ENCODE measurements at regions not wholly inside any gene's neighbourhood (a gene's known extent, or its start where the extent isn't known, plus 50 kb on each side); places are given as distances from the start of the nearest gene placed in this dataset.
A peak's percentile ranks its signal among the peaks of the same experiment; 100 is the strongest.

DNA sequence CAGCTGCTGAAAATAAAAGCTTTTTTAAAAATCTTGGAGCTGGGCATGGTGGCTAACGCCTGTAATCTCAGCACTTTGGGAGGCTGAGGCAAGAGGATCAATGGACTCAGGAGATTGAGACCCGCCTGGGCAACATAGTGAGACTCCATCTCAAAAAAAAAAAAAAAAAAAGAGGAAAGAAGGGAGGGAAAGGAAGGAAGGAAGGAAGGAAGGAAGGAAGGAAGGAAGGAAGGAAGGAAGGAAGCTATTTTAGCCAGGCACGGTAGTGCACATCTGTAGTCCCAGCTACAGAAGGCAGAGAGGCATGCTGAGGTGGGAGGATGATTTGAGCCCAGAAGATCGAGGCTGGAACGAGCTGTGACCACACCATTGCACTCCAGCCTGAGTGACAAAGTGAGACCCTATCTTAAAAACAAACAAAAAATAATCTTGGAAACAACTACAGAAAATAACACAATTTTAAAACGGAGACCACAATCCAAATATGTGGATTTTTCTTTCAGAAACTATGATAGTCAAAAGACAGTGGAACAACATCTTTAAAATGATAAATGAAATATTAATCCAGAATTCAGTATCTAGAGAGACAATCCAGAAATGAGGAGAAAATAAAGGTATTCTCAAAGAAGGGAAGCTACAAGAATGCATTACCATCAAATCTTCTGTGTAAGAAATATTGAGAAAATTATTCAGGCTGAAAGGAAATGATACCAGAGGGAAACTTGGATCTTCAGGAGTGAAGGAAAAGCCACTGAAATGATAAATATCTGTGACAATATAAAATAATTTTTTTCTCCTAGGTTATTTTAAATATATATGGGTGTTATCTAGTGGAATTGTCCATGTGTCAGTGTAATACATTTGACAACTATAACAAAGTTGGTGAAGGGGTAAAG, 182.0 kb downstream of the GPX5 start:
- no peak for DNase-seq (ENCODE audit: low read depth, low spot score)

DNA sequence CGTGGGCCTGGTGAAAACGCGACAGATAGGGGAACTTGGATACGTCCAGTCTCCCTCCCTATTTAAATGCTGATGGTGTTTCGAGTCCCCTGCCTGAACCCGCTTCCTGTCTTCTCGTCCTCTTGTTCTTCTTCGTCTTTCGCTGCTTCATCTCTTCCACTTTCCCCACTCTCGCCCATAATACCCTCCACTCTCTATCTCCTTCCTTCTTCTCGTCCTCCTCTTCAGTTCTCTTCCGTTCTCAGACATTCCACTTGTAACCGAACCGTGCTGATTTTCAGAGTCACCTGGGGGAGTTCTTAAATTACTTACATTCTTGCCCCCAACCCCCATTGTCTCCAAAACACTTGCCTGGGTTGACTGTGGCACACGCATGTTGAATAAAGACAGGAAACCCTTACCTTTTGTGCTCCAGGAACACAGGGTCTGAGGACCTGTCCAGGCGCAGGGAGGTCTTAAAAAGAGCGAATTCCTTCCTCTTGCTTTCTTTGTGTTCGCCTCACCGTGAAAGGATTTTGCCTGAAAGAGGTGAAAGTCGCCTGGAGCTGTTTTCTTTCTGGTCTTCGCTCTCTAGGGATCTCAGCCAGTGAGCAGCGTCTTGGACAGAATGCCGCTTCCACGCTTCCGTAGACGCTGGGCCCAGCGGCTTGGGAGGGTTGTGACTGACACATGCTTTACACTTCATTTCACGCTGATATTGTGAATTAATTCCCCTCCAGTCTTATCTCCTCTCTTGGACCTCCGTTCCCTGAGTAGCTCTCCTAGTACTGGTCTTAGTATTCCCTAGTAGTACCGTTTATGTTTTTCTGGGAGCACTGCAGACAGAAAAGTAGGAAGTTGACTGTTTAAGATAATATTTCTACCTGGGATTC, 184.0 kb downstream of the GPX5 start:
- DNase-seq (ENCODE audit: low read depth, low spot score) = peak; percentile 95

DNA sequence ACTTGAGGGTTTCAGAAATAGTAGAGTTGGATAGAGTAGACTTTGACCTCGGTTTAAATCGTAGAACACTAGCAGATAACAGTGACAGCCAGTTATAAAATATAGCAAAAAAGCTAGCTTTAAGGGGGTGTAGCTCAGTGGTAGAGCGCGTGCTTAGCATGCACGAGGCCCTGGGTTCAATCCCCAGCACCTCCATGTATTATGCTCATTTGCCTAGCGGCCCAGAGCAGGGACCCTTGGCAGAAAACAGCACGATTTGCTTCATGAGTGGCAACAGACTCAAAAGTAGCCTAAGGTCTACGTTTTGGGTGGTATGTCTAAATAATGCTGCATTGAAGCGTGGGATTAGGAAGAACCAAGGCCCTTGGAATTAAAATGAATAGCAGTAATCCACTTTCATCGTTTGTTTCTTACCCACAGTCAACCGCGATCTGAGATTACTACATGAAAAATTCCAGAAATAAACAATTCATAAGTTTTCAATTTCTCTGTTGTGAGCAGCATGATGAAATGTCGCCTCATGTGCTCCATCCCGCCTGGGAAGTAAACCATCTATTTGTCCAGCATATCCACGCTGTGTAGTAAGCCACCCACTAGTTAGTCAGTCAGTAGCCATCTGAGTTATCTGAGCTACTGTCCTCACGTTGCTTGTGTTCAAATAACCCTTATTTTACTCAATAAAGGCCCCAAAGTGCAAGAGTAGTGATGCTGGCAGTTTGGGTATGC, 184.9 kb downstream of the GPX5 start:
- peak; percentile 70 for DNase-seq (ENCODE audit: low read depth, low spot score)

DNA sequence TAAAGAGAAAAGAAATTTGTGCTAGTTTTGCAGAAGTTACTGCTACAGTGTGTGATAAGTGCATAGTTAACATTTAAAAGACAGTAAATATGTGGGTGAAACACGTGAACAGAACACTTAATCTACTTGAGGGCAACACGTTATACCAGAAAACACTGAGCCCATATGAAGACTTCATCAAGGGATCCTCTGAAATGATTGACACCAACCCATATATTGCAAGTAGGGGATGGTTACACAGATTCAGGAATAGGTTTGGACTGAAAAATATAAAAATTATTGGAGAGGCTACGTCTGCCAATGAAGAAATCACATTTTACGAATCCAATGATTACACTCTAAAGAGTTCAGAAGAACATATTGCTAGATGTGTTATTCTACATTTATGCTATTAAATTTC, 185.6 kb downstream of the GPX5 start:
- DNase-seq (ENCODE audit: low read depth, low spot score) = no peak

DNA sequence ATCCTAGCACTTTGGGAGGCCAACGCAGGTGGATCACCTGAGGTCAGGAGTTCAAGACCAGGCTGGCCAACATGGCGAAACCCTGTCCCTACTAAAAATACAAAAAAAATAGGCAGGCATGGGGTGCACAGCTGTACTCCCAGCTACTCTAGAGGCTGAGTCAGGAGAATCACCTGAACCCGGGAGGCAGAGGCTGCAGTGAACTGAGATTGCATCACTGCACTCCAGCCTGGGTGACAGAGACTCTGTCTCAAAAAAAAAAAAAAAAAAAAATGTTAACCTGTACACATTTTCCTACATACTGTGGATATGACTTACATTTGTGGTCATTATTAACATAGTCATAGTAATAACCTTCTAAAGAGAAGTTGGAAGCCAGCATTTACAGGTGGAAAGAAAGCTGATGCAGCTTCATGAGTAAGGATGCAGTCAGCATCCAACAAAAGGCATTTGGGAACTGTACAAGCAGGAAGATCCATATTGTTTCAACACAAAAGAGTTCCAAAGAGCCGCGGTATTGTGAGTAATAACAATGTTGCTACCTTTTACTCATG, 186.2 kb downstream of the GPX5 start:
- no peak for DNase-seq (ENCODE audit: low read depth, low spot score)

DNA sequence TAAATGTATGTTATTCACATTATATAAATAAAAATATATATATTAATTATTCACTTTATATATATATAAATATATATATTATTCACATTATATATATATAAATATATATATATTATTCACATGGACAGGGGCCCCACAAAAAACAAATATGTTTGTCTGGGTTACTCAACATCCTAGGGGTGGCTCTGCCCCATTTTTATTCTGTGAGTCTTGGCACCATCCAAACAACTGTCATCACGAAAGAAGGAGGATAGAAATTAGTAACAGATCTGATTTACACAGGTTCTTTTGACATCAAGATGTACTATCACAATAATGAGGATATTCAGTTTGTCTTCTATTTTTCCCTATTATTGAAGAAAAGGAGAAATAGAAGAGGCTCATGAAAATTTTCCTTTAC, 187.3 kb downstream of the GPX5 start:
- no peak for DNase-seq (ENCODE audit: low read depth, low spot score)

DNA sequence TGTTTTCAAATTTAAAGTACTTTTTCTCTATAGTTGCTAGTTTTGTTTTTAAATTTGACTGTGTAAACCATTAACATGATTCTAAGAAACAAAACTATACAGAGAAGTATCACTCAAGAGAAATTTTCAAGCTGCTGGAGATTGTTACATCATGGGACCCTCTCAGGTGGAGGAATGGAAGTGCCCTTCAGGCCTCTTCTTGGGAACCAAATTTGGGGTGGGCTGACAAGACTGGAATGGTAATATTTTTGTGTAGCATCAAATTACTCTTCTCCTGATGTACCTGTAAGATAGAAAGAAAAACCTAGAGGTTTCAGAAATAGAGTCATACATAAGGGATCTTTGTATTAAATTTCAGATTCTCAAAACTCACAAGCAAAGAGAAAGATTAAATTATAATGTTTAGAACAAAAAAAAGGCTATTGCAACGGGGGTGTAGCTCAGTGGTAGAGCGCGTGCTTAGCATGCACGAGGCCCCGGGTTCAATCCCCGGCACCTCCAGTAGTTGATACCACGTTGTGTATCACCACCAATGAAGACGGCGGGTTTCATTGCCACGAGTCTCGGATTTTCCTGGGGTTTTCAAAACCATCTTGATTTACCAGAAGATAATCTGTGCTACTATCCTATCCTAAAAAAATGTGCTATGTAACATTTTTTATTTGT, 193.7 kb downstream of the GPX5 start:
- peak; percentile 57 for DNase-seq (ENCODE audit: low read depth, low spot score)

DNA sequence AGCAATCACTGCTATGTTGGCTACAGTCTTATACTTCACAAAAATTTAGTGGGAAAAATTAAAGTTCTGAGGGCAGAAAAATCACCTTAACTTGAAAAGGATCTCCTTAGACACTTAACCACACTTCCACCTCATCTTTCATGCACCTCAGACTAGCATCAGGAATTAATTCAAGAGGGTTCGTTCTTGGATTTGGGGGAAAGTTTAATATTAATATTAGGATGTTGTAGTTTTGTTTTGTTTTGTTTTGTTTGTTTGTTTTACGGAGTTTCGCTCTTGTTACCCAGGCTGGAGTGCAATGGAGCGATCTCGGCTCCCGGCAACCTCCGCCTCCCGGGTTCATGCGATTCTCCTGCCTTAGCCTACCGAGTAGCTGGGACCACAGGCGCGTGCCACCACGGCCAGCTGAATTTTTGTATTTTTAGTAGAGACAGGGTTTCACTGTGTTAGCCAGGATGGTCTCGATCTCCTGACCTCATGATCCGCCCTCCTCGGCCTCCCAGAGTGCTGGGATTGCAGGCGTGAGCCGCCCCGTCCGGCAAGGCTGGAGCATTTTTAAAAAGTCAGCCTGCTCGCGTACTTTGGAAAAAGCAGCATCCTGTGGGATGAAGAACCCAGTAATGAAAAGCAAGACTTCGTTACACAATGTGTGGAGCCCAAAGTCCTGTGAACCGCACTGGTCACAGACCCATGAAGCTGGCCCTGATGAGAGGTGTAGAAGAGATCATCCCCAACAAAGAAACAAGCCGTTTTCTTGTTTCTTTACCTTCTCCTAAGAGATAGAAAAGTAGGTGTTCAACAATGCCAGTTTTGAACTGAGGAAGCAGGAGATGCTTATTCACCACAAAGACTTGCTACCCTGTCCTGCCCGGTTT, 194.9 kb downstream of the GPX5 start:
- no peak for DNase-seq (ENCODE audit: low read depth, low spot score)

DNA sequence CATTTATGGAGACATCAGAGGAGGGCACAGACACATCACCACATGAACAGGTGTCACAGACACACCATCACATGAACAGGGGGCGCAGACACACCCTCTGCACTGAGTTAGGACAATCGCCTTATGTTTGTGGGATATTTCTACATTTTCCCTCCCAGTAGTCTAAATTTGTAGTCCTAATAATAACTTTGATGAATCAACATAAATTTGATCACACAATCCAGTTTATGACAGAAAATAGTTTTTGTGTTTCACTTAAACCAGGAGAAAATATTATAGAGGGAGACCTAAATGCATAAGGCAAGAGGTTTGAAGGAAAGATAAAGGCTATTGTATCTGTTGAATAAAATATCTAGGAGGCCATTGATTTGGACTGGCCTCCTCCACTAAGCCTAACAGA, 195.7 kb downstream of the GPX5 start:
- DNase-seq (ENCODE audit: low read depth, low spot score) = no peak

DNA sequence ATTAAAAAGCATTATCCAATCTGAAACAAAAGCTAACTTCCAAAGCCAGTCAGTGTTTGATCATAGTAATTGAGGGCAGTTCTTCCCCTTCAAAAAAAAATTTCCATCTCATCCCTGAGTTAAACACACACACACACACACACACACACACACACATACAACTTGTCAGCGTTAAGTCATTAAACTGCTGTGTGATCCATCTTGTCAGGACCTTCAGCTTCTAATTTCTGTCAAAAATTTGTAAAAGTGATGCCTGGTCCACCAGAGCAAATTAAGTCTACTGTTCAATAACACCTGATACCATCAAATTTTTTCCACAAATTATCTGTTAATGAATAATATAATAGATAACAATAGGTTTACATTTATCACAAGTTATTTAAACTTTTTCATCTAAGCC, 198.7 kb downstream of the GPX5 start:
- no peak for DNase-seq (ENCODE audit: low read depth, low spot score)

DNA sequence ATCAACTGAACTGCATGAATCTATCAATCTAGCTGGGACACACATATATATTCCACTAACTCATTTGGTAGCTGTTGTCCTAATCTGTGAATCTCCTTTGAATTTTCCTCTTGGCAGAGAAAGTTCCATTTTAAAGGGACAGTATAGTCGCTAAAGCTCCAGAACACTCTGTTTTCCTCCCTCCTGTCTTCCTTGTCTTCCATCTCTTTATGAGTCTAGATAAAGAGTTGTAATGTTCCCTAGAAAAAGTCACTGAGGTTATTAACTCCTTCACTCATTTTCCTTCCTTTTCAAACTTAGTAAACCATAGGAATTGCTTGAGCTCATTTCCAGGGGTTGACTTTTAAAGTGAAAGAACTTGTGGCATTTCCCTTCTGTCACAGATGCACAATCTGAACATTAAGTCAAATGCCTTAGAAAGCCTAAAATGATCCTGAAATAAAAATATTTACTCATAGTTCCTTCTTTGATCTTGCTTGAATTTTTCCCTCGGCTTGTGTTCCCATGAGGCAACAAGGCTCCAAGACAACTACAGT, 198.4 kb downstream of the TRIM27 start:
- no peak for DNase-seq (ENCODE audit: low read depth, low spot score)

DNA sequence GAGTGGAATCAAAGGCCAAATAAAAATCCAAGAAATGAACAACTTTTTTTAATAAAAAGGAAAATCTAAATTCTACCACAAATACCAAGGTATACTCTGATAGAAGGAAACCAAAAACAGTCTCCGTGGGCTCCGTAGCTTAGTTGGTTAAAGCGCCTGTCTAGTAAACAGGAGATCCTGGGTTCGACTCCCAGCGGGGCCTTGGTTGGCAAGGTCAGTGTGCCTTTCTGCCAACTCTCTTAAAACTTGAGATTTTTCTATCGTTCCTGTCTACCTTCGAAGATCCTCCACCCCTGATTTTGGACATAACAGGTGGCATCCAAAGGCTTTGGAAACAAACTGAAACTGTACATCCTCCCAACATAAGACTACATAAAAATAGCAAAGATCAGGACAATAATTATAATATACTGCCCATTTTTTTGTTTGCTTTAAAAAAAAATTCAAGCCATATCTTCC, 197.9 kb downstream of the TRIM27 start:
- peak; percentile 79 for DNase-seq (ENCODE audit: low read depth, low spot score)

DNA sequence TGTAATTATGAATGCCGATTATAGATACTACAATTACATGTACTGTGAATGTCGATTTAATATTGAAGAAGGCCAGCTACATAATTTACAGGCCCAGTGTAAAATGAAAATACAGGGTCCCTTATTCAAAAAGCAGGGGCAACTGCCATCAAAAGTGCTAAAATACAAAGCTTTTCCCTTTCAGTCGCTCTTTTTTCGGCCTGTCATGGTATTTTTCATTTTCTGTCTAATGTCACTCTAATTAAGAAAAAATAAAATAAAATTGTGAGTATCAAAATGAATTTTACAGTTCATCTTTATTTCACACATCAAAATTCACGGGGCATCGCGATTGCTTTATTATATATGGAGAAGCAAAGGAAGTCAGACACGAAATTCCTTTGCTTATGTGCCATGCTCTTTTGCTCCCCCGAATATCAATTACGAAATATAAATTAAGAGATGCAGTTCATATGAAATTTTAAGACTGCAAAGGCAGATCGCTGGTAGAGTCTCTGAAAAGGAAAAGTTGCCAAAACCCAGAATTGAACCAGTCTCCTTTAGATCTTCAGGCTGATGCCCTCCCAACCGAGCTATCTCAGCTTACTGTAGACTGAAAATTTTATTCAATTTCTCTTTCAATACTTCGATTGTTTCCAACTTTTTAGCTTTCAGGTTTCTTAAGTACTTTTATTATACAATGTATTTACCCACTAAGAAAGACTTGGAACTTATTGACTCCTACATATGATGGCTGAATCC, 197.0 kb downstream of the TRIM27 start:
- DNase-seq (ENCODE audit: low read depth, low spot score) = no peak

DNA sequence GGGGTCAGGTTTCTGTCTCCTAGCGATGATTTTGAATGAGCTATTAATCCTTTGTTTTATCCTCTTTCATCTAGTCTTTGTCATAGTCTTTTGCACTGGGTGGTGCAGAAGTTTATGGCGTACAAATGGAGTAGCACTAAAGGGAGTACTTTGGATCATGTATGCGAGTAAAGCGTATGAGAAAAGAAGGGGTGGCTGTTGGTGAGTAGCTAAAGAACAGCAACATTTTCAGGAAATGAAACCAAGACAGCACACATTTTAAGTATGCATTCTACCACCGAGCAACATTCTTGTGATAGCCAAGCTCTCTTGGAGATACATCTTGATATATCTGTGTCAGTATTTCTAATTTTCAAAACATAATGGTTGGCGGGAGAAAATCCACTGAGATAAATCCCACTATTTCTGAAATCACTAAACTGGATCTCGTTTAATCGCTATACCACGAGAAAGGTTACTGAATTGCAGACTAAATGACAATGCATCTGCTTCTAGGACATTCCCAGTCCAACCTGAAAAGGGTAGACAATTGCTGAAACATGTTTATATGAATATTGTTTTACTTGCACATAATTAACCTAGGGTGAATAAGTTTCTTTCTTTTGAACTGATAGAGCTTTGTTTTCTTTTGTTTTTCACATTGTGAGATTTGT, 196.1 kb downstream of the TRIM27 start:
- no peak for DNase-seq (ENCODE audit: low read depth, low spot score)

DNA sequence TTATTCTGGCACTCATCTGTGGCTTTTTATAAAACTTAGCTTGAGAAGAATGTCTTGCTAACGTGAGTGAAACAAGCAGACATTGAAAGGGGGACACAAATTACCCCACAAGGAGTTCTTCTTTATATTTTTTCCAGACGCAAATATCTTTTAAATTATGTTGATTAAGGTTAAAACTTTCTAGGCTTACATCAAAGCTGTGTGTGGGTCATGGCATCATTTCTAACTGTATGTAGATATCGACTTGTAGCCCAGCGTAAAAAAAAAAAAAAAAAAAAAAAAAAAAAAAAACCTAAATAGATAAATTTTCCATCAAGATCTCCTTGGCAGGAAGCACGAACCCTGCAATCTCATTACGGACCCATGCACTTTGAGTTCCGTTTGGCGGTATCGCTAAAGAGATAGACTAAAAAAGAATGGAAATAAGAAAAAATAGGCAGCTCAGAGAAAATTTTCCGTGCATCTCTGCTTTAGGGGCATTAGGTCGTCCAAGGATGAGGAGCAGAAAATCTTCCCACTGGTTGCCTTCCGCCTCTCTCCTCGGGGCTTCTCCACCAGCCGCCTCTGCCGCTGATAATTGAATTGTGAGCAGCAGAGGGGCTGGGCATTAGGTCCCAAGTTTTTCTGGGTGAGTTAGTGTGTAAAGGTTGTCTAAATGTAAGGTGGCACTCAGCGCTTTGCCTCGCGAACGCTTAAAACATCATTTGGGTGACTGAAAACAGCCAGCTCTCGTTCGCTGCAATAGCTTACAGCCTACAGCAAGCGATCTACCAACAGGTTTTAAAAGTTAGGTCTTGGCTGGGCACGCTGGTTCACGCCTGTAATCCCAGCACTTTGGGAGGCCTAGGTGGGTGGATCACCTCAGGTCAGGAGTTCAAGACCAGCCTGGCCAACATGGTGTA, 194.0 kb downstream of the TRIM27 start:
- DNase-seq (ENCODE audit: low read depth, low spot score) = peak; percentile 59

DNA sequence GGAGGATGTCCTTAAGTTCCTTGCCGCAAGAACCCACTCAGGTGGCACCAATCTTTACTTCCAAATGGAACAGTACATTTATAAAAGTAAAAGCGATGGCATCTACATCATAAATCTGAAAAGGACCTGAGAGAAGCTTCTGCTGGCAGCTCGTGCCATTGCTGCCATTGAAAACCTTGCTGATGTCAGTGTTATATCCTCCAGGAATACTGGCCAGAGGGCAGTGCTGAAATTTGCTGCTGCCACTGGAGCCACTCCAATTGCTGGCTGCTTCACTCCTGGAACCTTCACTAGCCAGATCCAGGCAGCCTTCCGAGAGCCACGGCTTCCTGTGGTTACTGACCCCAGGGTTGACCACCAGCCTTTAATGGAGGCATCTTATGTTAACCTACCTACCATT, 191.7 kb downstream of the TRIM27 start:
- DNase-seq (ENCODE audit: low read depth, low spot score) = no peak

DNA sequence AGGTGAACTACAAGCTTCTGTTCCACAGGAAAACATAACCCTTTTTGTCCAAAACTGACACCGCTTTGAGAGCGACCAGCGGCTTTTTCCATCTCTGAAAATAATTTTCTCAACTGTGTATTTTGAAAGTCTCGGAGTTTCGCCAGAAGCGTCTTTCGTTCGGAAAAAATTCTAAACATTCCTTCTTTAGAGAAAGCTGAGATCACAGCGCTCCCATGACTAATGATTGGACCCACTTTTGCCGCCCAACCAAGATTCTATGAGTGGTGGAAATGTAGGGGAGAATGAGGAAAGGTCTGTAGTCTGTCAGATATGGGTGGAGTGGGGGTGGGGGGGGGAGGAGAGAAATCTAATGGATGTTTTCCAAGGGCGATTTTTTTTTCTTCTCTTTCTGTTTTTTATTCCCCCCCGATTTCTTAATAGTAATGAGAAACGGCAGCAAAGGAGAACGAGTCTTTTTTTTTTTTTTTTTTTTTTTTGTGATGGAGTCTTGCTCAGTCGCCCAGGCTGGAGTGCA, 189.3 kb downstream of the TRIM27 start:
- DNase-seq (ENCODE audit: low read depth, low spot score) = no peak

All from ELF-1 (cell line).